Small intestine (tissue), 7 donors: ENCODE measurements at regions not wholly inside any gene's neighbourhood (a gene's known extent, or its start where the extent isn't known, plus 50 kb on each side); places are given as distances from the start of the nearest gene placed in this dataset.
"Not testable (repeated sequence)": the region's sequence is repeated elsewhere in the genome, so short reads cannot be mapped to it uniquely, and the experiment has no call there.

Experiments
- DNase-seq, 2 donors: peaks; one replicate each; pipeline versions ENCODE4 v3.0.0 to v3.0.0-alpha.2; 2013
- FAIRE-seq: peaks from 2 replicates; lab custom pipeline; 2012; peaks lifted over from hg19 to GRCh38; lab: Jason Lieb, UNC
- H3K27ac ChIP-seq, 3 donors: one replicate each; pipeline ENCODE4 v1.5.1; 2013; ENCODE audit warnings: low read length in 2 of 3, mild to moderate bottlenecking in 2 of 3, control low read depth in 1 of 3, inconsistent platforms in 1 of 3, low read depth in 1 of 3, moderate library complexity in 1 of 3
- H3K27me3 ChIP-seq, 3 donors: one replicate each; pipeline ENCODE4 v1.6.1; 2013; ENCODE audit warnings: low read length in 3 of 3, inconsistent platforms in 1 of 3; ENCODE audit not compliant: control insufficient read depth in 3 of 3, insufficient read depth in 3 of 3
- H3K36me3 ChIP-seq, 3 donors: one replicate each; pipeline ENCODE4 v1.6.1; 2013; ENCODE audit warnings: low read length in 3 of 3, inconsistent platforms in 1 of 3, low read depth in 1 of 3, mild to moderate bottlenecking in 1 of 3, moderate library complexity in 1 of 3; ENCODE audit not compliant: control insufficient read depth in 3 of 3, insufficient read depth in 2 of 3
- H3K4me1 ChIP-seq, 3 donors: one replicate each; pipeline ENCODE4 v1.6.1; 2013; ENCODE audit warnings: low read length in 2 of 3, inconsistent platforms in 1 of 3, low read depth in 1 of 3, mild to moderate bottlenecking in 1 of 3, moderate library complexity in 1 of 3; ENCODE audit not compliant: control insufficient read depth in 3 of 3, insufficient read depth in 2 of 3
- H3K4me3 ChIP-seq, 3 donors: one replicate each; pipeline ENCODE4 v1.5.1; 2013; ENCODE audit warnings: low read length in 3 of 3, control low read depth in 1 of 3, inconsistent platforms in 1 of 3, low read depth in 1 of 3, mild to moderate bottlenecking in 1 of 3, moderate library complexity in 1 of 3
- H3K9me3 ChIP-seq, 2 donors: one replicate each; pipeline ENCODE4 v1.6.1; 2013; ENCODE audit warnings: low read depth in 1 of 2, low read length in 1 of 2; ENCODE audit not compliant: control insufficient read depth in 2 of 2, insufficient read depth in 1 of 2
- WGBS, 3 donors: extraction: QIAGEN DNeasy Blood & Tissue Kit; methylation state at CpG; one replicate each; pipeline ENCODE4 v1.1.7; 2013; 5-methylcytosine and 5-hydroxymethylcytosine counted together
- donor health status: healthy with polysubstance abuse.
- donor health status: control.
- donor health status: control.
- donor health status: Bipolar disorder and iron deficiency.
- donor health status: healthy.

- H3K4me1 ChIP-seq, DNase-seq, H3K27ac ChIP-seq, H3K36me3 ChIP-seq, FAIRE-seq, H3K27me3 ChIP-seq, H3K4me3 ChIP-seq: not testable (repeated sequence)
- H3K9me3 ChIP-seq = peaks cover 1 to 14% of the 10 kb centered on the region in 2 donors
- 90 to 91% (median 90%) methylated on average over 12 to 13 of the region's 13 CpGs for WGBS, 3 donors
These were observed 402.0 kb downstream of the ZNF33B start for GRCh38 chr10:42236401-42236800.

GRCh38 chr10:42235736-42236135 lies 402.6 kb downstream of the ZNF33B start:
- not testable (repeated sequence) for H3K27ac ChIP-seq, DNase-seq
- 88 to 96% (median 90%) methylated on average over 14 of the region's 14 CpGs for WGBS, 3 donors

GRCh38 chr10:42235241-42235640 lies 403.1 kb downstream of the ZNF33B start:
- WGBS, 3 donors = 82 to 88% (median 82%) methylated on average over 3 of the region's 3 CpGs
- DNase-seq, H3K4me3 ChIP-seq, H3K36me3 ChIP-seq, H3K27ac ChIP-seq, H3K4me1 ChIP-seq, H3K27me3 ChIP-seq, FAIRE-seq: not testable (repeated sequence)
- peaks cover 1 to 19% of the 10 kb centered on the region in 2 donors for H3K9me3 ChIP-seq

More at GRCh38 chr10:42235736-42236135, 402.6 kb downstream of the ZNF33B start:
- FAIRE-seq, H3K36me3 ChIP-seq, H3K4me1 ChIP-seq, H3K27me3 ChIP-seq, H3K4me3 ChIP-seq: not testable (repeated sequence)
- H3K9me3 ChIP-seq = peaks cover 1 to 17% of the 10 kb centered on the region in 2 donors

- not testable (repeated sequence) for H3K27me3 ChIP-seq, FAIRE-seq, H3K27ac ChIP-seq, H3K4me3 ChIP-seq, DNase-seq, H3K36me3 ChIP-seq, H3K4me1 ChIP-seq
- peaks cover 1 to 23% of the 10 kb centered on the region in 2 donors for H3K9me3 ChIP-seq
- 68 to 84% (median 79%) methylated on average over 5 of the region's 5 CpGs for WGBS, 3 donors
These were observed 403.9 kb downstream of the ZNF33B start for GRCh38 chr10:42234506-42234905.

- not testable (repeated sequence) for DNase-seq, H3K4me1 ChIP-seq, FAIRE-seq, H3K27me3 ChIP-seq, H3K4me3 ChIP-seq, H3K36me3 ChIP-seq, H3K27ac ChIP-seq
- WGBS, 3 donors = 76 to 81% (median 80%) methylated on average over 8 of the region's 8 CpGs
- H3K9me3 ChIP-seq = peaks cover 1 to 23% of the 10 kb centered on the region in 2 donors
These were observed 404.7 kb downstream of the ZNF33B start for GRCh38 chr10:42233461-42234206.

- not testable (repeated sequence) for H3K27ac ChIP-seq, H3K36me3 ChIP-seq, H3K27me3 ChIP-seq, H3K4me1 ChIP-seq, H3K4me3 ChIP-seq, DNase-seq, FAIRE-seq
- H3K9me3 ChIP-seq = peaks cover 1 to 23% of the 10 kb centered on the region in 2 donors
- 57 to 100% (median 77%) methylated on average over 1 of the region's 1 CpG for WGBS, 3 donors
These were observed 405.4 kb downstream of the ZNF33B start for GRCh38 chr10:42232955-42233354.

GRCh38 chr10:42230812-42231211 lies 407.6 kb downstream of the ZNF33B start:
- FAIRE-seq = not testable (repeated sequence)

GRCh38 chr10:42230115-42230514 lies 408.3 kb downstream of the ZNF33B start:
- whole genome bisulfite sequencing, 3 donors = 54 to 60% (median 58%) methylated on average over 2 of the region's 2 CpGs
- DNase-seq, H3K27ac ChIP-seq, H3K4me3 ChIP-seq, H3K27me3 ChIP-seq, H3K36me3 ChIP-seq, H3K4me1 ChIP-seq, FAIRE-seq: not testable (repeated sequence)
- peaks cover 1 to 20% of the 10 kb centered on the region in 2 donors for H3K9me3 ChIP-seq

More at GRCh38 chr10:42230812-42231211, 407.6 kb downstream of the ZNF33B start:
- WGBS, 3 donors = 69 to 78% (median 76%) methylated on average over 4 of the region's 4 CpGs
- H3K27ac ChIP-seq, H3K36me3 ChIP-seq, H3K4me3 ChIP-seq, DNase-seq, H3K4me1 ChIP-seq, H3K27me3 ChIP-seq: not testable (repeated sequence)
- peaks cover 1 to 23% of the 10 kb centered on the region in 2 donors for H3K9me3 ChIP-seq
